ENCODE measurements at regions not wholly inside any gene's neighbourhood (a gene's known extent, or its start where the extent isn't known, plus 50 kb on each side); places are given as distances from the start of the nearest gene placed in this dataset.

- H3K4me3 ChIP-seq (ENCODE audit: control insufficient read depth, low read depth, low read length): no peak overlapping the region
- DNase-seq (ENCODE audit: low read depth): peak; percentile 67
- TF ChIP-seq CTCF (conservative IDR thresholded peaks at IDR 0.05; ENCODE audit: control insufficient read depth, insufficient read depth, low read depth, low read length): no peak
These were observed 368.7 kb downstream of the MFSD1 start for GRCh38 chr3:159170436-159171003.

GRCh38 chr3:159171333-159171732 lies 369.5 kb downstream of the MFSD1 start:
- TF ChIP-seq CTCF (conservative IDR thresholded peaks at IDR 0.05; ENCODE audit: control insufficient read depth, insufficient read depth, low read depth, low read length): no peak
- no peak overlapping the region for H3K4me3 ChIP-seq (ENCODE audit: control insufficient read depth, low read depth, low read length)
- DNase-seq (ENCODE audit: low read depth): no peak

- DNase-seq (ENCODE audit: low read depth): no peak
- TF ChIP-seq CTCF (conservative IDR thresholded peaks at IDR 0.05; ENCODE audit: control insufficient read depth, insufficient read depth, low read depth, low read length): no peak
- H3K4me3 ChIP-seq (ENCODE audit: control insufficient read depth, low read depth, low read length): no peak overlapping the region
These were observed 370.6 kb downstream of the MFSD1 start for GRCh38 chr3:159172473-159172872.

GRCh38 chr3:159174715-159175692 lies 373.1 kb downstream of the MFSD1 start:
- no peak for TF ChIP-seq CTCF (conservative IDR thresholded peaks at IDR 0.05; ENCODE audit: control insufficient read depth, insufficient read depth, low read depth, low read length)
- DNase-seq (ENCODE audit: low read depth): peak; percentile 42
- no peak overlapping the region for H3K4me3 ChIP-seq (ENCODE audit: control insufficient read depth, low read depth, low read length)

GRCh38 chr3:159178209-159178897 lies 376.5 kb downstream of the MFSD1 start:
- no peak overlapping the region for H3K4me3 ChIP-seq (ENCODE audit: control insufficient read depth, low read depth, low read length)
- TF ChIP-seq CTCF (conservative IDR thresholded peaks at IDR 0.05; ENCODE audit: control insufficient read depth, insufficient read depth, low read depth, low read length): no peak
- no peak for DNase-seq (ENCODE audit: low read depth)

GRCh38 chr3:159182961-159183360 lies 381.1 kb downstream of the MFSD1 start:
- no peak for DNase-seq (ENCODE audit: low read depth)
- no peak overlapping the region for H3K4me3 ChIP-seq (ENCODE audit: control insufficient read depth, low read depth, low read length)
- no peak for TF ChIP-seq CTCF (conservative IDR thresholded peaks at IDR 0.05; ENCODE audit: control insufficient read depth, insufficient read depth, low read depth, low read length)

All from fibroblast of mammary gland (primary cell).